Activated T-helper 1 cell treated with anti-CD3 and anti-CD28 coated beads, Interleukin-12 subunit alpha, Interleukin-12 subunit beta, Interleukin-2, Interleukin-4 antibody, amounts not matched to agents 30 ng/mL and 10 ng/mL and 1 ng/mL, durations not matched to agents 14 hours and 24 hours and 36 hours (primary cell): ENCODE measurements at regions not wholly inside any gene's neighbourhood (a gene's known extent, or its start where the extent isn't known, plus 50 kb on each side); places are given as distances from the start of the nearest gene placed in this dataset.
"Not testable (repeated sequence)": the region's sequence is repeated elsewhere in the genome, so short reads cannot be mapped to it uniquely, and the experiment has no call there.

Experiments
- DNase-seq: peaks from one replicate; pipeline ENCODE4 v3.0.0; 2021; ENCODE audit warnings: low spot score
- H3K27ac Mint-ChIP-seq: one replicate; pipeline ENCODE4 v1.8.0; 2021; ENCODE audit warnings: mild to moderate bottlenecking, mixed read lengths
- H3K27me3 Mint-ChIP-seq: one replicate; pipeline ENCODE4 v1.8.0; 2022; ENCODE audit warnings: mild to moderate bottlenecking, moderate library complexity, mixed read lengths; ENCODE audit not compliant: insufficient read depth
- H3K36me3 Mint-ChIP-seq: one replicate; pipeline ENCODE4 v1.8.0; 2021; ENCODE audit warnings: low read depth, mixed read lengths
- H3K4me1 Mint-ChIP-seq: one replicate; pipeline ENCODE4 v1.8.0; 2021; ENCODE audit warnings: low read depth, mixed read lengths
- H3K4me3 Mint-ChIP-seq: one replicate; pipeline ENCODE4 v1.8.0; 2021; ENCODE audit warnings: mild to moderate bottlenecking, moderate library complexity, mixed read lengths
- H3K9me3 Mint-ChIP-seq: one replicate; pipeline ENCODE4 v1.8.0; 2021; ENCODE audit warnings: mixed read lengths
- intact Hi-C: fragments of 100-400 bp; cut with micrococcal nuclease; formaldehyde crosslinking; loops from one replicate; pipeline ENCODE4 v1.15.1; 2024

GRCh38 chr11:116335891-116336290, 436.9 kb downstream of the BUD13 start:
- peaks cover 2% of the 10 kb centered on the region for H3K27me3 Mint-ChIP-seq
- H3K9me3 Mint-ChIP-seq, result peaks cover 3% of the 10 kb centered on the region
- intact Hi-C loops, result no loop called here
- H3K4me1 Mint-ChIP-seq, result no peaks in the 10 kb centered on the region
- no peak overlapping the region for H3K27ac Mint-ChIP-seq
- H3K4me3 Mint-ChIP-seq, result no peak overlapping the region
- no peaks in the 10 kb centered on the region for H3K36me3 Mint-ChIP-seq
- no peak for DNase-seq

DNA sequence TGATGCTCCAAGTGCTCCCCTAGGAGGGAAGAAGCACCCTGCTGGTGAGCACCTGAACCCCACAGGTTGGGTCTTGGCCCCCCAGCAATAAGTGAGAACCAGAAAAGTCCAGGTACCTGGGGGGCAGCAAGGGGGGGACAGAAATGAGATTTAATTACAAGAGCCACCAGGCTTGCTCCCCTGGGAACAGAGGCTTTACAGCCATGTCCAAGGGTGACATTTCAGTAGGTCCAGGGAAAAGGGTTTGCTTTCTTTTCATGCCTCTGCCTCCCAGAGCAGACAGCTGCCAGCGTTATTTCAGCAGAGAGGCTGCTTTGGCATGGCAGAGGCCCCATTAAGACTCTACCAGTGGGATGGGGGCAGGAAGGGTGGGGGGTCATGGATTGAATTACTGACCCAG, 437.7 kb downstream of the BUD13 start:
- Mint-ChIP-seq H3K36me3 (no peaks in the 10 kb centered on the region), H3K4me3 (no peak overlapping the region), H3K4me1 (no peaks in the 10 kb centered on the region), H3K9me3 (peaks cover 3% of the 10 kb centered on the region), H3K27ac (no peak overlapping the region), H3K27me3 (peaks cover 2% of the 10 kb centered on the region)
- DNase-seq, result no peak
- intact Hi-C loops, result no loop called here

DNA sequence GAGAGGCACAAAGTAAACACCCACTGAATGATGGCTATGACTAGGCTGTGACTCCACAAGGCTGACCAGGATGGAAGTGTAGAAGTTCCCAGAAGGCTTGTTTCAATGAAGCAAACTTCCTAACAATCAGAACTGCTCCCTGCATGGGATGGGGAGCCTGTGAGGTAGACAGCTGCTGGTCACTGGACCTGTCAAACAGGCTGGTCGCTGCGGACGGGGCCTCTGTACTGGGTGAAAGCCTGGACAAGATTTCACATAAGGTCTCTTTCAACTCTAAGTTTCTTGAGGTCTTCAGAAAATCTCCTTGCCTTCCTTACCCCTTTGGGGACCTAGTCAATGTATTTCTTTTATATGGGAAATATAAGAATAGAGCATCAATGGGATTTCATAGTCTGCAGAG, 438.2 kb downstream of the BUD13 start:
- Mint-ChIP-seq H3K27me3 (peaks cover 2% of the 10 kb centered on the region), H3K9me3 (peaks cover 3% of the 10 kb centered on the region), H3K4me1 (no peaks in the 10 kb centered on the region), H3K4me3 (no peak overlapping the region), H3K36me3 (no peaks in the 10 kb centered on the region), H3K27ac (no peak overlapping the region)
- intact Hi-C loops, result no loop called here
- DNase-seq, result no peak

DNA sequence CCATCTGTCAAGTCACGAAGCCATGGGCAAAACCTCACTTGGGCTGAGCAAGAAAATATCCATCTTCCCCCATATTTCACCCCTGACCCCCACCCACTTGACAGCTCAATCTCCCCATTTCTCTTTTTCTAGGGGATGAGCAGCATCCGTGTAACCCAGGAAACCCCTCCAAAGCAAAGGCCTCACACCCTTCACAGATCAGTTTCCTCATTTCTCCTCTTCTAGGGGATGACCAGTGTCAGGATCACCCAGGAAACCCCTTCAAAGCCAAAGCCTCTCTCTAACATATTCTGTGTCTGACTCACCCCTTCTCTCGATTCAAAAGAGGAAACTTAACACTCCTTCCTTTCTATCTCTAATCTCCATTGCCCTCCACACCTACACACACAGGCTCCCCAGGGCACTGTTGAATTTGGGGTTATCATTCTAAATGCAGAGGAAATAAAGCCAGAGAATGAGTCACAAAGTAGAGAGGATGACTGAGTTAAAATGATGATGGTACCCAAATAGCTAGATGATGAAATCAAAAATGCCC, 439.7 kb downstream of the BUD13 start:
- Mint-ChIP-seq H3K9me3 (peaks cover 3% of the 10 kb centered on the region), H3K36me3 (no peaks in the 10 kb centered on the region), H3K27ac (no peak overlapping the region), H3K4me3 (no peak overlapping the region), H3K4me1 (no peaks in the 10 kb centered on the region), H3K27me3 (peaks cover 2% of the 10 kb centered on the region)
- no peak for DNase-seq
- intact Hi-C loops, result no loop called here

- H3K9me3 Mint-ChIP-seq, result no peaks in the 10 kb centered on the region
These were observed 440.4 kb downstream of the BUD13 start for GRCh38 chr11:116332391-116332790.

DNA sequence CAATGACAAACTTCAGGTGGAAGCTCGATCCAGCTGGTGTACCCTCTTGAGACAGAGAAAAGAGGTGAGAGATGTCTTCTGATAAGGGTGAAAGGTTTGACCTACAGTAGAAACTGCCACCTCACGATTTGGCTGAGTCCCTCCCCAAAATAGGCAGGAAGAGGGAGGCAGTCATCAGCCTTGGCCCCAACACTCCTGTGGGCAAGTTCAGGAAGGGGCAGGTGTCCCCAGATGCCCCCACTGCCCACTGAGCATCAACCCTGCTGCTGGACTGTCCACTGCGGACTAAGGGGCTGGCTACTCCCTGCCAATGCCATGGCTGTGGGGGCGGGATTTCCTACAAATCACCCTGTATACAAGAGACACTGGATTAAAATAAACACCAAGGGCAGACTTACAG, 441.4 kb downstream of the BUD13 start:
- Mint-ChIP-seq H3K4me1 (no peaks in the 10 kb centered on the region), H3K27me3 (peaks cover 2% of the 10 kb centered on the region), H3K36me3 (no peaks in the 10 kb centered on the region), H3K9me3 (no peaks in the 10 kb centered on the region), H3K27ac (no peak overlapping the region), H3K4me3 (no peak overlapping the region)
- intact Hi-C loops, result no loop called here
- no peak for DNase-seq

More at GRCh38 chr11:116332391-116332790, 440.4 kb downstream of the BUD13 start:
- no peak overlapping the region for H3K27ac Mint-ChIP-seq
- H3K4me3 Mint-ChIP-seq, result no peak overlapping the region
- H3K27me3 Mint-ChIP-seq, result peaks cover 2% of the 10 kb centered on the region
- DNase-seq, result no peak
- no peaks in the 10 kb centered on the region for H3K36me3 Mint-ChIP-seq
- H3K4me1 Mint-ChIP-seq, result no peaks in the 10 kb centered on the region
- intact Hi-C loops, result no loop called here

DNA sequence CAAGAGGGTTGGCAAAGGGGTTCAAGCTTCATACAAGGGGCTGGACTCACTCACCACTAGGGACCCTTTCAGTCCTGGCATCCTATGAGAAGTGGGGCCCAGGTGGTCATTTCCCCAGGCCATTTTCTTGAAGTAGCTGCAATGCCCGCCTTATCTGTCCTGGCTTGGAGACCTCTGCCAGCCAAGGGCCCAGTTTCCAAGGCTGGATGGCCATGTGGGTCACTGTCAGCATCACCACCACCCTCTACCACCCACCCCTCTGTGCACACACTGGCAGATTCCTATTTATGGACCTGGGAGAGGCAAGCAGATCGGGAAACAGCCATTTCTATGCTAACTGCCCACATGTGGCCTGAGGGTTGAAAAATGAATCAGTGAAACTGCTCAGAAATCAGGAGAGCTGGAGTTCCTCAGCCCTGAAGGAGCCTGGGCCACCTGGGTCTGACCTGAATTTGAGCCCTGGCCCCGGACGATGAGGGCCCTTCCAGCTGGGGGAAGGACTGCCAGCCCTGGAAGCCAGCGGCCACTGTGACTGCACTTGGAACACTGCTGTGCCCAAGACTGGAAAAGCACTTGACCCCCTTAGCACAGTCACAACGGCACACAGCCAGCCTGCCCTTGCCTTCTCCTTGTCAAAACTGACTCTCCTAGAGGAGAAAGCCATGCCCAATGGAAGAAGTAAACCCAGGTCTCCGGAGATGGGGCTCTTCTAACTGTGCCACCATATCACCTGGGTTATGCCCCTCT, 442.2 kb downstream of the BUD13 start:
- intact Hi-C loops, result no loop called here
- no peaks in the 10 kb centered on the region for H3K9me3 Mint-ChIP-seq
- DNase-seq, result no peak
- H3K36me3 Mint-ChIP-seq, result no peaks in the 10 kb centered on the region
- no peak overlapping the region for H3K4me3 Mint-ChIP-seq
- no peaks in the 10 kb centered on the region for H3K4me1 Mint-ChIP-seq
- peaks cover 2% of the 10 kb centered on the region for H3K27me3 Mint-ChIP-seq
- H3K27ac Mint-ChIP-seq, result no peak overlapping the region

DNA sequence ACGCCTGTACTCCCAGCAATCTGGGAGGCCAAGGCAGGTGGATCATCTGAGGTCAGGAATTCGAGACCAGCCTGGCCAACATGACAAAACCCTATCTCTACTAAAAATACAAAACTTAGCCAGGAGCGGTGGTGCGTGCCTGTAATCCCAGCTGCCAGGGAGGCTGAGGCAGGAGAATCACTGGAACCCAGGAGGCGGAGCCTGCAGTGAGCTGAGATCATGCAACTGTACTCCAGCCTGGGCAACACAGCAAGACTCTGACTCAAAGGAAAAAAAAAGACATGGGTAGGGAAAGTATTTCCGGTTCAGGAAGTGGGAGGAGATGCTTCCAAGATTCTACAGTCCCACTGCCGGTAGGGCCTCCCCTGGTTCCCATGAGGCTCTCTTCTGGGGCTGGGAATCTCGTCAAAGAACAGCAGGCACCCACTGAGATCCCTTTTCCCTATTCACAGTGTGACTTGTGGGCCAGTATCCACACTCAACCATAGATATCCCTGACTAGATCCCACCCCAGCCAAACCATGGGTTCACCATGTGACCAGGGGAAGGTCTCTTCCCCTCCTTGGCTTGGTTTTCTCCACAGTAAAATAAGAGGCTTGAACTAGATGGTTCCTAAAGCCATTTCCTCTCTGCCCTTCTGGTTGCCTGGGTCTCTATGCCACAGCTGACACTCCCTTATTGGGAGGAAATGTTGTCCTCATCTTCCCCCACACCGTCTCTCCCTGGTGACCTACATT, 443.3 kb downstream of the BUD13 start:
- no peak for DNase-seq
- Mint-ChIP-seq H3K4me3 (no peak overlapping the region), H3K9me3 (no peaks in the 10 kb centered on the region), H3K27me3 (peaks cover 2% of the 10 kb centered on the region), H3K36me3 (no peaks in the 10 kb centered on the region), H3K4me1 (no peaks in the 10 kb centered on the region), H3K27ac (no peak overlapping the region)
- intact Hi-C loops, result no loop called here

GRCh38 chr11:116328851-116329250, 443.9 kb downstream of the BUD13 start:
- Mint-ChIP-seq H3K4me1 (no peaks in the 10 kb centered on the region), H3K27me3 (peaks cover 2% of the 10 kb centered on the region), H3K9me3 (no peaks in the 10 kb centered on the region), H3K4me3 (no peak overlapping the region), H3K27ac (no peak overlapping the region), H3K36me3 (no peaks in the 10 kb centered on the region)
- no peak for DNase-seq
- intact Hi-C loops, result no loop called here

DNA sequence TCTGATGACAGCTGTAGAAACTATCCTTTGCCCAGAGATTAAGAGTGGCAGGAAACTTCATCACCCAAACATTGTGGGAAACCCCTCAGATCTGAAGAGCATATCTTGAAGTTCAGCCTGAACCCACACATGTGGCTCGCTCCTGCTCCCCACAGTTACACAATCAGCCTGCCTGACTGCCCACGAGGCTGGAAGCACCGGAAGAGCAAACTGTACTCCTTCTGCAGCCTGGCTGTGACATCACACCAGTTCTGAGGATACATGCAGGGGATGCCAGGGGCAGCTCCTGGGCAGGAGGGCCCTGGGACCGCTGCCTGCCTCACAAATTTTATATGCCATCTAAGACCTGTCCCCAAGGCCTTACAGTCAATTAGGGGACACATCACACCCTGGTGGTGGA, 444.4 kb downstream of the BUD13 start:
- DNase-seq, result no peak
- H3K4me1 Mint-ChIP-seq, result no peaks in the 10 kb centered on the region
- no peaks in the 10 kb centered on the region for H3K9me3 Mint-ChIP-seq
- peaks cover 2% of the 10 kb centered on the region for H3K27me3 Mint-ChIP-seq
- H3K36me3 Mint-ChIP-seq, result no peaks in the 10 kb centered on the region
- intact Hi-C loops, result no loop called here
- H3K27ac Mint-ChIP-seq, result no peak overlapping the region
- H3K4me3 Mint-ChIP-seq, result no peak overlapping the region

DNA sequence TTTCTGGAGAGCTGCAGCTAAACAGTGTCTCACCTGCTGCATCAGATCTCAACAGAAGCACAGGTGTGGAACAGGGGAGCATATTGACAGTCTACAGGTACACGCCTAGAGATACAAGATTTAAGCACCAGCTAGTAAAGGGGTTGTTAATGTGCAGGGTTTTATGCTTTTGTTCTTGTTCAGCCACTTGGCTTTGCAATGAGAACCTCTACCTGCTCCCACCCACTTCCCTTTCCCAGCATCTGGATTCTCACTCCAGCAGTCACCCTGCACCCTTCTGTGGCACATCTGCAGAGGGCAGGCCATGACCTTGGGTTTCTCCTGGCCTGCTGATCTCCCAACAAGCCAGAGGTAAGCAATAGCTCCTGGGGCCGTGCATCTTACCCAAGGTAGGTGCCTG, 446.6 kb downstream of the BUD13 start:
- H3K27me3 Mint-ChIP-seq, result no peaks in the 10 kb centered on the region
- no peak overlapping the region for H3K27ac Mint-ChIP-seq
- intact Hi-C loops, result no loop called here
- no peaks in the 10 kb centered on the region for H3K36me3 Mint-ChIP-seq
- no peak for DNase-seq
- no peak overlapping the region for H3K4me3 Mint-ChIP-seq
- no peaks in the 10 kb centered on the region for H3K4me1 Mint-ChIP-seq
- no peaks in the 10 kb centered on the region for H3K9me3 Mint-ChIP-seq

DNA sequence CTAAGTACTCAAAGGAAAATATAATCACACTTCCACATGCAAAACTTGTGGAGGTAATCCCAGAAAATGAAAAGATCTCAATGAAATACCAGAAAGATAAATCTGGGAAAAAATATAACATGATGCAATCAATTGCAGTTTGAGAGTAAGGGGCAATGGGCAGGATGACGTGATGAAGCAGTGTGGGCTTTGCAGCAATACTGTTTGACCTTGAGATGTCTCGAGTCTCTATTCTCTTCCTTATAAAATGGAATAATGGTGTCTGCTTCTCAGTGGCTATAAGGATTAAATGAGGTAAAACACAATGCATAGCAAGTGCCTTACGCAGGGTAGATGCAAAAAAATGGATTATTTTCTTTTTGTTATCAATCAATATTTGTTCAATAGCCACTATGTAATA, 447.5 kb downstream of the BUD13 start:
- Mint-ChIP-seq H3K27me3 (no peaks in the 10 kb centered on the region), H3K4me1 (no peaks in the 10 kb centered on the region), H3K4me3 (no peak overlapping the region), H3K36me3 (no peaks in the 10 kb centered on the region), H3K9me3 (no peaks in the 10 kb centered on the region), H3K27ac (no peak overlapping the region)
- no peak for DNase-seq
- intact Hi-C loops, result no loop called here

DNA sequence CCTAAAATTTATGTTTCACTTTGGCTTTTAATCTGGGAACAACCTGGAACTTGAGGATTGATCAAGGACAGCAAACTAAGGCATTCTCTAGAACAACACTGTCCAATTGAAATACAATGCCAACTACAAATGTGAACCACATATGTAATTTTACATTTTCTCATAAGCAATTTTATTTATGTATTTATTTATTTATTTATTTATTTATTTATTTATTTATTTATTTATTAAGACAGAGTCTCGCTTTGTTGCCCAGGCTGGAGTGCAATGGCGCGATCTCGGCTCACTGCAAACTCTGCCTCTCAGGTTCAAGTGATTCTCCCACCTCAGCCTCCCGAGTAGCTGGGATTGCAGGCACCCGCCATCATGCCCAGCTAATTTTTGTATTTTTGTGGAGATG, 448.7 kb downstream of the BUD13 start:
- H3K27me3 Mint-ChIP-seq, H3K4me3 Mint-ChIP-seq, intact Hi-C loops, H3K4me1 Mint-ChIP-seq, H3K27ac Mint-ChIP-seq, DNase-seq, H3K9me3 Mint-ChIP-seq, H3K36me3 Mint-ChIP-seq: not testable (repeated sequence)
